ENCODE measurements at regions not wholly inside any gene's neighbourhood (a gene's known extent, or its start where the extent isn't known, plus 50 kb on each side); places are given as distances from the start of the nearest gene placed in this dataset.

- Histone ChIP-seq H3K27me3 (ENCODE audit: control insufficient read depth in 1 of 2, insufficient read depth in 2 of 2, low read length in 2 of 2) (no peaks in the 10 kb centered on the region), H3K36me3 (ENCODE audit: control insufficient read depth in 2 of 2, insufficient read depth in 2 of 2, low read length in 1 of 2) (no peaks in the 10 kb centered on the region), H3K27ac (ENCODE audit: low read depth in 2 of 2, low read length in 1 of 2) (no peak overlapping the region), H3K9me3 (ENCODE audit: control insufficient read depth in 2 of 2, insufficient read depth in 1 of 2, low read depth in 1 of 2, low read length in 1 of 2) (no peaks in the 10 kb centered on the region), H3K4me3 (ENCODE audit: low read depth in 1 of 2, low read length in 2 of 2) (no peak overlapping the region), H3K4me1 (ENCODE audit: control insufficient read depth in 2 of 2, insufficient read depth in 2 of 2, low read length in 1 of 2) (no peaks in the 10 kb centered on the region)
- WGBS, 2 donors: 60 to 67% methylated on average over 8 of the region's 8 CpGs
Observed at GRCh38 chr2:16311521-16312440, 353.9 kb downstream of the CYRIA start.

GRCh38 chr2:16308816-16309215, 356.8 kb downstream of the CYRIA start:
- WGBS, 2 donors: 85 to 90% methylated on average over 2 of the region's 2 CpGs

GRCh38 chr2:16304876-16305590, 360.6 kb downstream of the CYRIA start:
- whole genome bisulfite sequencing, 2 donors: 51 to 54% methylated on average over 2 of the region's 2 CpGs
- Histone ChIP-seq H3K36me3 (ENCODE audit: control insufficient read depth in 2 of 2, insufficient read depth in 2 of 2, low read length in 1 of 2) (no peaks in the 10 kb centered on the region), H3K4me3 (ENCODE audit: low read depth in 1 of 2, low read length in 2 of 2) (no peak overlapping the region), H3K9me3 (ENCODE audit: control insufficient read depth in 2 of 2, insufficient read depth in 1 of 2, low read depth in 1 of 2, low read length in 1 of 2) (no peaks in the 10 kb centered on the region), H3K27me3 (ENCODE audit: control insufficient read depth in 1 of 2, insufficient read depth in 2 of 2, low read length in 2 of 2) (no peaks in the 10 kb centered on the region), H3K4me1 (ENCODE audit: control insufficient read depth in 2 of 2, insufficient read depth in 2 of 2, low read length in 1 of 2) (peaks cover 4 to 6% of the 10 kb centered on the region in 2 donors), H3K27ac (ENCODE audit: low read depth in 2 of 2, low read length in 1 of 2) (no peak overlapping the region)

More at GRCh38 chr2:16308816-16309215, 356.8 kb downstream of the CYRIA start:
- Histone ChIP-seq H3K4me1 (ENCODE audit: control insufficient read depth in 2 of 2, insufficient read depth in 2 of 2, low read length in 1 of 2) (no peaks in the 10 kb centered on the region), H3K9me3 (ENCODE audit: control insufficient read depth in 2 of 2, insufficient read depth in 1 of 2, low read depth in 1 of 2, low read length in 1 of 2) (no peaks in the 10 kb centered on the region), H3K27me3 (ENCODE audit: control insufficient read depth in 1 of 2, insufficient read depth in 2 of 2, low read length in 2 of 2) (no peaks in the 10 kb centered on the region), H3K4me3 (ENCODE audit: low read depth in 1 of 2, low read length in 2 of 2) (no peak overlapping the region), H3K36me3 (ENCODE audit: control insufficient read depth in 2 of 2, insufficient read depth in 2 of 2, low read length in 1 of 2) (no peaks in the 10 kb centered on the region), H3K27ac (ENCODE audit: low read depth in 2 of 2, low read length in 1 of 2) (no peak overlapping the region)

- Histone ChIP-seq H3K27ac (ENCODE audit: low read depth in 2 of 2, low read length in 1 of 2) (no peak overlapping the region), H3K9me3 (ENCODE audit: control insufficient read depth in 2 of 2, insufficient read depth in 1 of 2, low read depth in 1 of 2, low read length in 1 of 2) (no peaks in the 10 kb centered on the region), H3K27me3 (ENCODE audit: control insufficient read depth in 1 of 2, insufficient read depth in 2 of 2, low read length in 2 of 2) (no peaks in the 10 kb centered on the region), H3K4me1 (ENCODE audit: control insufficient read depth in 2 of 2, insufficient read depth in 2 of 2, low read length in 1 of 2) (peaks cover 4 to 6% of the 10 kb centered on the region in 2 donors), H3K36me3 (ENCODE audit: control insufficient read depth in 2 of 2, insufficient read depth in 2 of 2, low read length in 1 of 2) (no peaks in the 10 kb centered on the region), H3K4me3 (ENCODE audit: low read depth in 1 of 2, low read length in 2 of 2) (no peak overlapping the region)
- WGBS, 2 donors: 63 to 75% methylated on average over 8 of the region's 8 CpGs
Observed at GRCh38 chr2:16303761-16304160, 361.9 kb downstream of the CYRIA start.

GRCh38 chr2:16303273-16303577, 362.4 kb downstream of the CYRIA start:
- Histone ChIP-seq H3K4me3 (ENCODE audit: low read depth in 1 of 2, low read length in 2 of 2) (no peak overlapping the region), H3K36me3 (ENCODE audit: control insufficient read depth in 2 of 2, insufficient read depth in 2 of 2, low read length in 1 of 2) (no peaks in the 10 kb centered on the region), H3K9me3 (ENCODE audit: control insufficient read depth in 2 of 2, insufficient read depth in 1 of 2, low read depth in 1 of 2, low read length in 1 of 2) (no peaks in the 10 kb centered on the region), H3K27me3 (ENCODE audit: control insufficient read depth in 1 of 2, insufficient read depth in 2 of 2, low read length in 2 of 2) (no peaks in the 10 kb centered on the region), H3K4me1 (ENCODE audit: control insufficient read depth in 2 of 2, insufficient read depth in 2 of 2, low read length in 1 of 2) (peaks cover 4 to 6% of the 10 kb centered on the region in 2 donors), H3K27ac (ENCODE audit: low read depth in 2 of 2, low read length in 1 of 2) (no peak overlapping the region)
- 27 to 32% methylated on average over 6 of the region's 6 CpGs for WGBS, 2 donors

GRCh38 chr2:16302431-16303272, 362.3 kb downstream of the MYCN start:
- 57% methylated on average over 11 of the region's 11 CpGs for WGBS, 2 donors
- no peaks in the 10 kb centered on the region for H3K27me3 ChIP-seq (ENCODE audit: control insufficient read depth in 1 of 2, insufficient read depth in 2 of 2, low read length in 2 of 2)
- H3K36me3 ChIP-seq (ENCODE audit: control insufficient read depth in 2 of 2, insufficient read depth in 2 of 2, low read length in 1 of 2): no peaks in the 10 kb centered on the region
- no peak overlapping the region for H3K27ac ChIP-seq (ENCODE audit: low read depth in 2 of 2, low read length in 1 of 2)
- H3K4me3 ChIP-seq (ENCODE audit: low read depth in 1 of 2, low read length in 2 of 2): no peak overlapping the region
- no peaks in the 10 kb centered on the region for H3K9me3 ChIP-seq (ENCODE audit: control insufficient read depth in 2 of 2, insufficient read depth in 1 of 2, low read depth in 1 of 2, low read length in 1 of 2)
- peaks cover 4 to 6% of the 10 kb centered on the region in 2 donors for H3K4me1 ChIP-seq (ENCODE audit: control insufficient read depth in 2 of 2, insufficient read depth in 2 of 2, low read length in 1 of 2)

GRCh38 chr2:16301961-16302360, 361.6 kb downstream of the MYCN start:
- Histone ChIP-seq H3K27me3 (ENCODE audit: control insufficient read depth in 1 of 2, insufficient read depth in 2 of 2, low read length in 2 of 2) (no peaks in the 10 kb centered on the region), H3K9me3 (ENCODE audit: control insufficient read depth in 2 of 2, insufficient read depth in 1 of 2, low read depth in 1 of 2, low read length in 1 of 2) (no peaks in the 10 kb centered on the region), H3K4me3 (ENCODE audit: low read depth in 1 of 2, low read length in 2 of 2) (no peak overlapping the region), H3K36me3 (ENCODE audit: control insufficient read depth in 2 of 2, insufficient read depth in 2 of 2, low read length in 1 of 2) (no peaks in the 10 kb centered on the region), H3K27ac (ENCODE audit: low read depth in 2 of 2, low read length in 1 of 2) (peak overlapping the region in 1 of 2 donors; percentile 13), H3K4me1 (ENCODE audit: control insufficient read depth in 2 of 2, insufficient read depth in 2 of 2, low read length in 1 of 2) (peaks cover 4 to 6% of the 10 kb centered on the region in 2 donors)
- 84 to 86% methylated on average over 2 of the region's 2 CpGs for WGBS, 2 donors

- H3K27me3 ChIP-seq (ENCODE audit: control insufficient read depth in 1 of 2, insufficient read depth in 2 of 2, low read length in 2 of 2): no peaks in the 10 kb centered on the region
- no peaks in the 10 kb centered on the region for H3K9me3 ChIP-seq (ENCODE audit: control insufficient read depth in 2 of 2, insufficient read depth in 1 of 2, low read depth in 1 of 2, low read length in 1 of 2)
- H3K27ac ChIP-seq (ENCODE audit: low read depth in 2 of 2, low read length in 1 of 2): no peak overlapping the region
- no peaks in the 10 kb centered on the region for H3K36me3 ChIP-seq (ENCODE audit: control insufficient read depth in 2 of 2, insufficient read depth in 2 of 2, low read length in 1 of 2)
- 81 to 82% methylated on average over 3 of the region's 3 CpGs for WGBS, 2 donors
- H3K4me1 ChIP-seq (ENCODE audit: control insufficient read depth in 2 of 2, insufficient read depth in 2 of 2, low read length in 1 of 2): peaks cover 4 to 6% of the 10 kb centered on the region in 2 donors
- H3K4me3 ChIP-seq (ENCODE audit: low read depth in 1 of 2, low read length in 2 of 2): no peak overlapping the region
Observed at GRCh38 chr2:16298866-16299265, 358.5 kb downstream of the MYCN start.

Data from esophagus (tissue), 2 donors.